Glutamatergic neuron (in vitro differentiated cells): ENCODE measurements at regions not wholly inside any gene's neighbourhood (a gene's known extent, or its start where the extent isn't known, plus 50 kb on each side); places are given as distances from the start of the nearest gene placed in this dataset.

Experiments used
- DNase-seq: peaks from one replicate; pipeline ENCODE4 v3.0.0; 2022
- H3K27ac Mint-ChIP-seq: one replicate; pipeline ENCODE4 v1.8.0; 2020; ENCODE audit warnings: mild to moderate bottlenecking, mixed read lengths, inconsistent platforms; ENCODE audit not compliant: unreplicated experiment
- H3K27me3 Mint-ChIP-seq: one replicate; pipeline ENCODE4 v1.8.0; 2020; ENCODE audit warnings: mild to moderate bottlenecking, moderate library complexity, mixed read lengths, inconsistent platforms; ENCODE audit not compliant: unreplicated experiment
- H3K36me3 Mint-ChIP-seq: one replicate; pipeline ENCODE4 v1.8.0; 2020; ENCODE audit warnings: mild to moderate bottlenecking, mixed read lengths, inconsistent platforms; ENCODE audit not compliant: unreplicated experiment
- H3K4me1 Mint-ChIP-seq: one replicate; pipeline ENCODE4 v1.8.0; 2020; ENCODE audit warnings: mild to moderate bottlenecking, low read depth, mixed read lengths, inconsistent platforms; ENCODE audit not compliant: unreplicated experiment
- H3K4me3 Mint-ChIP-seq: one replicate; pipeline ENCODE4 v1.8.0; 2020; ENCODE audit warnings: mild to moderate bottlenecking, mixed read lengths, inconsistent platforms; ENCODE audit not compliant: unreplicated experiment
- H3K9me3 Mint-ChIP-seq: one replicate; pipeline ENCODE4 v1.8.0; 2020; ENCODE audit warnings: mild to moderate bottlenecking, moderate library complexity, mixed read lengths, inconsistent platforms; ENCODE audit not compliant: unreplicated experiment
- CTCF ChIP-seq: fragments of 200-600 bp; sonication (generic); IDR thresholded peaks from one replicate; pipeline ENCODE4 v1.5.0; 2021; ENCODE audit not compliant: partially characterized antibody, unreplicated experiment

GRCh38 chr18:47686806-47687205 is 243.7 kb downstream of the SMAD2 start:
- no peaks in the 10 kb centered on the region for H3K9me3 Mint-ChIP-seq
- H3K27me3 Mint-ChIP-seq = no peaks in the 10 kb centered on the region
- H3K4me3 Mint-ChIP-seq = no peak overlapping the region
- no peaks in the 10 kb centered on the region for H3K4me1 Mint-ChIP-seq
- no peaks in the 10 kb centered on the region for H3K36me3 Mint-ChIP-seq
- H3K27ac Mint-ChIP-seq = no peak overlapping the region
- no peak for TF ChIP-seq CTCF
- no peak for DNase-seq

GRCh38 chr18:47683774-47684173 is 246.7 kb downstream of the SMAD2 start:
- H3K4me3 Mint-ChIP-seq = no peak overlapping the region
- H3K27me3 Mint-ChIP-seq = no peaks in the 10 kb centered on the region
- H3K9me3 Mint-ChIP-seq = no peaks in the 10 kb centered on the region
- no peaks in the 10 kb centered on the region for H3K36me3 Mint-ChIP-seq
- DNase-seq = no peak
- TF ChIP-seq CTCF = no peak
- no peak overlapping the region for H3K27ac Mint-ChIP-seq
- no peaks in the 10 kb centered on the region for H3K4me1 Mint-ChIP-seq

- no peak for TF ChIP-seq CTCF
- Mint-ChIP-seq H3K27me3 (no peaks in the 10 kb centered on the region), H3K9me3 (no peaks in the 10 kb centered on the region), H3K4me3 (no peak overlapping the region), H3K36me3 (no peaks in the 10 kb centered on the region), H3K4me1 (no peaks in the 10 kb centered on the region), H3K27ac (no peak overlapping the region)
- no peak for DNase-seq
These were observed 247.6 kb downstream of the SMAD2 start for GRCh38 chr18:47682876-47683275.

- TF ChIP-seq CTCF = no peak
- Mint-ChIP-seq H3K4me1 (no peaks in the 10 kb centered on the region), H3K4me3 (no peak overlapping the region), H3K27me3 (no peaks in the 10 kb centered on the region), H3K36me3 (no peaks in the 10 kb centered on the region), H3K9me3 (no peaks in the 10 kb centered on the region), H3K27ac (no peak overlapping the region)
- no peak for DNase-seq
These were observed 250.0 kb downstream of the SMAD2 start for GRCh38 chr18:47680488-47680887.

- no peaks in the 10 kb centered on the region for H3K9me3 Mint-ChIP-seq
- no peak overlapping the region for H3K4me3 Mint-ChIP-seq
- no peaks in the 10 kb centered on the region for H3K27me3 Mint-ChIP-seq
- no peaks in the 10 kb centered on the region for H3K36me3 Mint-ChIP-seq
- no peak overlapping the region for H3K27ac Mint-ChIP-seq
- no peak for DNase-seq
- TF ChIP-seq CTCF = no peak
- H3K4me1 Mint-ChIP-seq = no peaks in the 10 kb centered on the region
These were observed 250.6 kb downstream of the SMAD2 start for GRCh38 chr18:47679864-47680263.
